ENCODE measurements at regions not wholly inside any gene's neighbourhood (a gene's known extent, or its start where the extent isn't known, plus 50 kb on each side); places are given as distances from the start of the nearest gene placed in this dataset.

- no peak for DNase-seq (ENCODE audit: low read depth)
These were observed 147.7 kb upstream of the RPS6KA2 start for GRCh38 chr6:166774770-166775169.

GRCh38 chr6:166774292-166774691 is 147.2 kb upstream of the RPS6KA2 start:
- no peak for DNase-seq (ENCODE audit: low read depth)

GRCh38 chr6:166772518-166772917 is 145.5 kb upstream of the RPS6KA2 start:
- no peak for DNase-seq (ENCODE audit: low read depth)

GRCh38 chr6:166771701-166772100 is 144.7 kb upstream of the RPS6KA2 start:
- no peak for DNase-seq (ENCODE audit: low read depth)

GRCh38 chr6:166770216-166771116 is 143.4 kb upstream of the RPS6KA2 start:
- no peak for DNase-seq (ENCODE audit: low read depth)

GRCh38 chr6:166769648-166770047 is 142.6 kb upstream of the RPS6KA2 start:
- DNase-seq (ENCODE audit: low read depth), result no peak

- no peak for DNase-seq (ENCODE audit: low read depth)
These were observed 141.7 kb upstream of the RPS6KA2 start for GRCh38 chr6:166768761-166769160.

GRCh38 chr6:166767230-166767629 is 140.2 kb upstream of the RPS6KA2 start:
- no peak for DNase-seq (ENCODE audit: low read depth)

- no peak for DNase-seq (ENCODE audit: low read depth)
These were observed 139.7 kb upstream of the RPS6KA2 start for GRCh38 chr6:166766769-166767168.

GRCh38 chr6:166765234-166765541 is 138.1 kb upstream of the RPS6KA2 start:
- DNase-seq (ENCODE audit: low read depth), result no peak

GRCh38 chr6:166764473-166765233 is 137.6 kb upstream of the RPS6KA2 start:
- DNase-seq (ENCODE audit: low read depth), result no peak

- no peak for DNase-seq (ENCODE audit: low read depth)
These were observed 136.8 kb upstream of the RPS6KA2 start for GRCh38 chr6:166763606-166764472.

GRCh38 chr6:166761801-166762200 is 134.8 kb upstream of the RPS6KA2 start:
- DNase-seq (ENCODE audit: low read depth), result no peak

- DNase-seq (ENCODE audit: low read depth), result no peak
These were observed 133.2 kb upstream of the RPS6KA2 start for GRCh38 chr6:166760288-166760687.

- DNase-seq (ENCODE audit: low read depth), result no peak
These were observed 131.2 kb upstream of the RPS6KA2 start for GRCh38 chr6:166758136-166758704.

GRCh38 chr6:166757232-166758135 is 130.4 kb upstream of the RPS6KA2 start:
- DNase-seq (ENCODE audit: low read depth), result no peak

GRCh38 chr6:166754218-166755030 is 127.4 kb upstream of the RPS6KA2 start:
- no peak for DNase-seq (ENCODE audit: low read depth)

GRCh38 chr6:166752928-166753721 is 126.1 kb upstream of the RPS6KA2 start:
- DNase-seq (ENCODE audit: low read depth), result no peak

- no peak for DNase-seq (ENCODE audit: low read depth)
These were observed 125.0 kb upstream of the RPS6KA2 start for GRCh38 chr6:166752097-166752496.
